Endothelial cell of umbilical vein (primary cell): ENCODE measurements at regions not wholly inside any gene's neighbourhood (a gene's known extent, or its start where the extent isn't known, plus 50 kb on each side); places are given as distances from the start of the nearest gene placed in this dataset.

Experiments
- BruUV-seq: library from RNA; stranded (reverse); fragments of 400-500 nt; replicated peaks from 2 replicates; lab custom pipeline; 2021; lab: Mats Ljungman, UMichigan
- CTCF ChIA-PET: fragments of 300-600, 350-600 bp; sonication (Branson Sonifier 250); formaldehyde crosslinking; loops from one replicate; lab custom pipeline; 2021; ENCODE audit warnings: antibody characterized with exemption, inconsistent platforms; lab: Charles Lee
- POLR2A ChIA-PET: fragments of 300-600, 350-600 bp; sonication (Branson Sonifier 250); formaldehyde crosslinking; loops from one replicate; lab custom pipeline; 2021; ENCODE audit warnings: antibody characterized with exemption, inconsistent platforms; lab: Charles Lee
- DNase-seq: peaks from one replicate; pipeline ENCODE4 v3.0.0-alpha.2; 2011; ENCODE audit warnings: low read depth, low spot score
- FAIRE-seq: peaks from 2 replicates; lab custom pipeline; 2011; peaks lifted over from hg19 to GRCh38; lab: Jason Lieb, UNC
- H2AFZ ChIP-seq: 2 replicates; pipeline ENCODE4 v1.6.0; 2012; ENCODE audit warnings: low read depth, low read length, control low read depth, inconsistent platforms
- H3K27ac ChIP-seq: 2 replicates; pipeline ENCODE4 v1.5.1; 2011; ENCODE audit warnings: low read depth, mild to moderate bottlenecking, control low read depth, low read length, moderate library complexity; ENCODE audit not compliant: insufficient read depth
- H3K27me3 ChIP-seq, 2 experiments: 2 replicates each; pipeline versions ENCODE4 v1.6.0 to v1.6.1; 2011; ENCODE audit warnings: low read length in 2 of 2, mixed read lengths in 1 of 2; ENCODE audit not compliant: control insufficient read depth in 2 of 2, insufficient read depth in 2 of 2
- H3K36me3 ChIP-seq, 2 experiments: 2 replicates in 1 of 2; 3 replicates in 1 of 2; pipeline ENCODE4 v1.5.1; 2011; ENCODE audit warnings: low read length in 2 of 2, mild to moderate bottlenecking in 1 of 2, moderate library complexity in 1 of 2; ENCODE audit not compliant: control insufficient read depth in 2 of 2, insufficient read depth in 2 of 2; ENCODE audit errors: extremely low read depth in 1 of 2
- H3K4me1 ChIP-seq: 3 replicates; pipeline ENCODE4 v1.5.1; 2011; ENCODE audit warnings: mild to moderate bottlenecking, low read length; ENCODE audit not compliant: control insufficient read depth, insufficient read depth; ENCODE audit errors: extremely low read depth
- H3K4me2 ChIP-seq: 2 replicates; pipeline ENCODE4 v1.6.1; 2011; ENCODE audit warnings: low read length, control low read depth, mixed read lengths; ENCODE audit not compliant: insufficient read depth
- H3K4me3 ChIP-seq, 3 experiments: fragments of 200-600 bp in 1 of 3; sonication (generic), shearing (Covaris generic) in 1 of 3; replicated peaks in 1 of 3; 2 replicates each; pipeline ENCODE4 v1.5.1; 2011 to 2016; ENCODE audit warnings: control low read depth in 3 of 3, low read length in 3 of 3, mild to moderate bottlenecking in 2 of 3, inconsistent platforms in 1 of 3, low read depth in 1 of 3, moderate library complexity in 1 of 3; ENCODE audit not compliant: insufficient read depth in 1 of 3
- H3K79me2 ChIP-seq: 2 replicates; pipeline ENCODE4 v1.6.0; 2012; ENCODE audit warnings: low read length, inconsistent platforms; ENCODE audit not compliant: control insufficient read depth, insufficient read depth
- H3K9ac ChIP-seq: replicated peaks from 2 replicates; pipeline ENCODE3; 2011; ENCODE audit warnings: low read length, control low read depth; ENCODE audit not compliant: insufficient read depth; ENCODE audit errors: extremely low read depth
- H3K9me1 ChIP-seq: replicated peaks from 3 replicates; pipeline ENCODE4 v1.6.0; 2011; ENCODE audit warnings: mild to moderate bottlenecking, low read length; ENCODE audit not compliant: control insufficient read depth, insufficient read depth; ENCODE audit errors: extremely low read depth
- H3K9me3 ChIP-seq: replicated peaks from 2 replicates; pipeline ENCODE4 v1.5.1; 2012; ENCODE audit warnings: low read length, inconsistent platforms; ENCODE audit not compliant: control insufficient read depth, insufficient read depth
- H4K20me1 ChIP-seq: replicated peaks from 2 replicates; pipeline ENCODE3; 2011; ENCODE audit warnings: mild to moderate bottlenecking, low read length; ENCODE audit not compliant: control insufficient read depth, insufficient read depth; ENCODE audit errors: extremely low read depth
- EZH2 ChIP-seq: IDR thresholded peaks from 2 replicates; pipeline ENCODE4 v1.6.1; 2012; ENCODE audit warnings: borderline replicate concordance, low read depth, mild to moderate bottlenecking, moderate library complexity, low read length, inconsistent platforms; ENCODE audit not compliant: severe bottlenecking
- GATA2 ChIP-seq: IDR thresholded peaks from 2 replicates; pipeline ENCODE4 v1.7.0; 2011; ENCODE audit warnings: low read depth, mild to moderate bottlenecking, moderate library complexity, mixed read lengths, low read length; ENCODE audit not compliant: insufficient read length, insufficient read depth
- JUN ChIP-seq: IDR thresholded peaks from 2 replicates; pipeline ENCODE4 v1.6.1; 2011; ENCODE audit warnings: borderline replicate concordance, low read depth; ENCODE audit not compliant: insufficient read length, insufficient read depth
- MYC ChIP-seq: IDR thresholded peaks from one replicate; pipeline ENCODE4 v1.6.1; 2011; ENCODE audit warnings: mild to moderate bottlenecking, low read depth, low read length
- POLR2A ChIP-seq: IDR thresholded peaks from 2 replicates; pipeline ENCODE4 v1.6.1; 2012; ENCODE audit warnings: low read depth, mild to moderate bottlenecking, control low read depth, low read length
- POLR2AphosphoS5 ChIP-seq: IDR thresholded peaks from 2 replicates; pipeline ENCODE4 v1.6.1; 2012; ENCODE audit warnings: low read depth, mild to moderate bottlenecking, control low read depth, low read length, moderate library complexity; ENCODE audit not compliant: insufficient read depth
- dilution Hi-C: fragments of 300-500 bp; cut with MboI; formaldehyde crosslinking; loops from one replicate; pipeline ENCODE4 v1.15.0; 2019; ENCODE audit warnings: low sequenced_read_pairs; ENCODE audit not compliant: extremely low pct_ligation_motif_present
- intact Hi-C: fragments of 100-400 bp; cut with micrococcal nuclease; formaldehyde crosslinking; loops from one replicate; pipeline ENCODE4 v1.10.0; 2022
- TF ChIP-seq, protein P1 (sequence below), 2 donors: IDR thresholded peaks; 1 replicate in 1 of 2; 2 replicates in 1 of 2; pipeline ENCODE4 v1.5.1; 2011; ENCODE audit warnings: low read length in 2 of 2, mild to moderate bottlenecking in 2 of 2, moderate library complexity in 2 of 2, control low read depth in 1 of 2, inconsistent platforms in 1 of 2, low read depth in 1 of 2; ENCODE audit not compliant: insufficient read depth in 1 of 2; ENCODE audit errors: extremely low read depth in 1 of 2

DNA sequence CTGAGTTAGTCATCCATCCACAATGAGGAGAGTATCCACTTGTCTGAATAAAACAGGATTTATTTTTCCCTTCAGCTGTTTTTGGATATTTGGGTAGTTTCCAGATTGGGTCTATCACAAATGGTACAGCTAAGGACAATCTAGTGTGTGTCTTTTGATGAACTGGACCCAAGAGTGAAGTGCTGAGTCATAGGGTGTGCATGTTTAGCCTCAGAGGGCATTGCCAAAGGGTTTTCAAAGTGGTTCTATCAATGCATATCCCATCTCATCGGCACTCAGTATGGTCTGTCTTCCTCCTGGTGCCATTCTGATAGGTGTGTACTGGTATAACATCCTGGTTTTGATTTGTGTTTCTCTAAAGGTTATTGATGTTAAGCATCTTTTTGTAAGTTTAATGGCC is 62.3 kb downstream of the GSX1 start:
- FAIRE-seq = no peak
- BruUV-seq = no TSS peak
- Histone ChIP-seq H3K4me1 (no peaks in the 10 kb centered on the region), H3K27ac (no peak overlapping the region), H2AFZ (no peak overlapping the region), H4K20me1 (no peaks in the 10 kb centered on the region), H3K9me3 (no peaks in the 10 kb centered on the region), H3K4me3 (no peak overlapping the region), H3K27me3 (peaks cover 2 to 3% of the 10 kb centered on the region in 2 experiments), H3K79me2 (no peaks in the 10 kb centered on the region), H3K4me2 (no peak overlapping the region), H3K36me3 (no peaks in the 10 kb centered on the region), H3K9ac (no peak overlapping the region), H3K9me1 (no peaks in the 10 kb centered on the region)
- ChIA-PET CTCF (interaction anchor here (1.3 to 1.4 kb wide), 2 partner anchors 14 to 28 kb away, joined by 3 to 6 read pairs; no protein-coding TSS in a partner anchor), POLR2A (no interaction called here)
- intact Hi-C loops = no loop called here
- no peak for TF ChIP-seq EZH2
- no peak for TF ChIP-seq GATA2
- no peak for TF ChIP-seq JUN
- no peak for TF ChIP-seq MYC
- TF ChIP-seq, protein P1, sequence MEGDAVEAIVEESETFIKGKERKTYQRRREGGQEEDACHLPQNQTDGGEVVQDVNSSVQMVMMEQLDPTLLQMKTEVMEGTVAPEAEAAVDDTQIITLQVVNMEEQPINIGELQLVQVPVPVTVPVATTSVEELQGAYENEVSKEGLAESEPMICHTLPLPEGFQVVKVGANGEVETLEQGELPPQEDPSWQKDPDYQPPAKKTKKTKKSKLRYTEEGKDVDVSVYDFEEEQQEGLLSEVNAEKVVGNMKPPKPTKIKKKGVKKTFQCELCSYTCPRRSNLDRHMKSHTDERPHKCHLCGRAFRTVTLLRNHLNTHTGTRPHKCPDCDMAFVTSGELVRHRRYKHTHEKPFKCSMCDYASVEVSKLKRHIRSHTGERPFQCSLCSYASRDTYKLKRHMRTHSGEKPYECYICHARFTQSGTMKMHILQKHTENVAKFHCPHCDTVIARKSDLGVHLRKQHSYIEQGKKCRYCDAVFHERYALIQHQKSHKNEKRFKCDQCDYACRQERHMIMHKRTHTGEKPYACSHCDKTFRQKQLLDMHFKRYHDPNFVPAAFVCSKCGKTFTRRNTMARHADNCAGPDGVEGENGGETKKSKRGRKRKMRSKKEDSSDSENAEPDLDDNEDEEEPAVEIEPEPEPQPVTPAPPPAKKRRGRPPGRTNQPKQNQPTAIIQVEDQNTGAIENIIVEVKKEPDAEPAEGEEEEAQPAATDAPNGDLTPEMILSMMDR (IDR thresholded peaks at IDR 0.05; ENCODE audit: extremely low read depth in 1 of 2, insufficient read depth in 1 of 2, low read depth in 1 of 2, low read length in 2 of 2) = no peak
- TF ChIP-seq POLR2AphosphoS5 = no peak
- no peak for TF ChIP-seq POLR2A
- dilution Hi-C loops = no loop called here
- no peak for DNase-seq
